ENCODE measurements at regions not wholly inside any gene's neighbourhood (a gene's known extent, or its start where the extent isn't known, plus 50 kb on each side); places are given as distances from the start of the nearest gene placed in this dataset.

- no peak for DNase-seq
Measured at GRCh38 chr22:48662476-48663135, 1165.1 kb downstream of the BRD1 start.

GRCh38 chr22:48661984-48662383, 1165.7 kb downstream of the BRD1 start:
- no peak for DNase-seq

- no peak for DNase-seq
Measured at GRCh38 chr22:48660790-48661740, 1166.6 kb downstream of the BRD1 start.

GRCh38 chr22:48660104-48660789, 1167.4 kb downstream of the BRD1 start:
- no peak for DNase-seq

- DNase-seq = no peak
Measured at GRCh38 chr22:48659404-48659996, 1168.2 kb downstream of the BRD1 start.

GRCh38 chr22:48658871-48659270, 1168.8 kb downstream of the BRD1 start:
- DNase-seq = no peak

- no peak for DNase-seq
Measured at GRCh38 chr22:48658246-48658645, 1169.4 kb downstream of the BRD1 start.

- DNase-seq = no peak
Measured at GRCh38 chr22:48654492-48654891, 1173.2 kb downstream of the BRD1 start.

GRCh38 chr22:48653929-48654328, 1173.7 kb downstream of the BRD1 start:
- DNase-seq = no peak

- DNase-seq = no peak
Measured at GRCh38 chr22:48653306-48653705, 1174.4 kb downstream of the BRD1 start.

- DNase-seq = no peak
Measured at GRCh38 chr22:48652796-48653195, 1174.9 kb downstream of the BRD1 start.

- no peak for DNase-seq
Measured at GRCh38 chr22:48651981-48652538, 1175.6 kb downstream of the BRD1 start.

- no peak for DNase-seq
Measured at GRCh38 chr22:48651036-48651890, 1176.4 kb downstream of the BRD1 start.

GRCh38 chr22:48650323-48651035, 1177.2 kb downstream of the BRD1 start:
- DNase-seq = no peak

GRCh38 chr22:48649466-48649865, 1178.2 kb downstream of the BRD1 start:
- no peak for DNase-seq

- DNase-seq = no peak
Measured at GRCh38 chr22:48649031-48649430, 1178.6 kb downstream of the BRD1 start.

- DNase-seq = no peak
Measured at GRCh38 chr22:48647606-48648515, 1179.8 kb downstream of the BRD1 start.

GRCh38 chr22:48647051-48647450, 1180.6 kb downstream of the BRD1 start:
- DNase-seq = no peak

GRCh38 chr22:48646216-48646925, 1181.3 kb downstream of the BRD1 start:
- DNase-seq = no peak
